ENCODE measurements at regions not wholly inside any gene's neighbourhood (a gene's known extent, or its start where the extent isn't known, plus 50 kb on each side); places are given as distances from the start of the nearest gene placed in this dataset.

DNA sequence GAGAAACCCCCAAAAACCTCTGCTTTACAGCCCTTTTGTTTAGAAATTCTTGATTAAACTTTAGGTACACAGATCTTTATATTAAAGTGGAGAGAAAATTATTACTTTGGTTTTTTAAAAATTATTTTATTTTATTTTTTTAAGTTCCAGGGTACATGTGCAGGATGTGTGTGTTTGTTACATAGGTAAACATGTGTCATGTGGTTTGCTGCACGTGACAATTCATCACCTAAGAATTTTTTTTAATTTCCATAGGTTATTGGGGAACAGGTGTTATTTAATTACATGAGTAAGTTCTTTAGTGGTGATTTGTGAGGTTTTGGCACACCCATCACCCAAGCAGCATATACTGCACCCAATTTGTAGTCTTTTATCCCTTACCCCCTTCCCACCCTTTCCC, 581.7 kb downstream of the CSNK1G3 start:
- no peak overlapping the region for H3K4me2 ChIP-seq
- no peak overlapping the region for H3K9ac ChIP-seq
- H4K20me1 ChIP-seq (ENCODE audit: insufficient read depth) = no peaks in the 10 kb centered on the region
- H3K27me3 ChIP-seq (ENCODE audit: insufficient read depth, low read depth) = no peaks in the 10 kb centered on the region
- no peak overlapping the region for H2AFZ ChIP-seq (ENCODE audit: low read depth)
- no peak overlapping the region for H3K27ac ChIP-seq
- H3K36me3 ChIP-seq (ENCODE audit: insufficient read depth) = no peaks in the 10 kb centered on the region
- no peaks in the 10 kb centered on the region for H3K4me1 ChIP-seq (ENCODE audit: low read depth, poor library complexity, severe bottlenecking)
- TF ChIP-seq, protein P1, sequence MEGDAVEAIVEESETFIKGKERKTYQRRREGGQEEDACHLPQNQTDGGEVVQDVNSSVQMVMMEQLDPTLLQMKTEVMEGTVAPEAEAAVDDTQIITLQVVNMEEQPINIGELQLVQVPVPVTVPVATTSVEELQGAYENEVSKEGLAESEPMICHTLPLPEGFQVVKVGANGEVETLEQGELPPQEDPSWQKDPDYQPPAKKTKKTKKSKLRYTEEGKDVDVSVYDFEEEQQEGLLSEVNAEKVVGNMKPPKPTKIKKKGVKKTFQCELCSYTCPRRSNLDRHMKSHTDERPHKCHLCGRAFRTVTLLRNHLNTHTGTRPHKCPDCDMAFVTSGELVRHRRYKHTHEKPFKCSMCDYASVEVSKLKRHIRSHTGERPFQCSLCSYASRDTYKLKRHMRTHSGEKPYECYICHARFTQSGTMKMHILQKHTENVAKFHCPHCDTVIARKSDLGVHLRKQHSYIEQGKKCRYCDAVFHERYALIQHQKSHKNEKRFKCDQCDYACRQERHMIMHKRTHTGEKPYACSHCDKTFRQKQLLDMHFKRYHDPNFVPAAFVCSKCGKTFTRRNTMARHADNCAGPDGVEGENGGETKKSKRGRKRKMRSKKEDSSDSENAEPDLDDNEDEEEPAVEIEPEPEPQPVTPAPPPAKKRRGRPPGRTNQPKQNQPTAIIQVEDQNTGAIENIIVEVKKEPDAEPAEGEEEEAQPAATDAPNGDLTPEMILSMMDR (conservative IDR thresholded peaks at IDR 0.05; ENCODE audit: low read depth, low read length) = no peak
- H3K79me2 ChIP-seq (ENCODE audit: insufficient read depth, low read depth) = no peaks in the 10 kb centered on the region
- no peak overlapping the region for H3K4me3 ChIP-seq (IDR thresholded peaks at IDR 0.05; ENCODE audit: insufficient read depth, low read depth, low read length)

DNA sequence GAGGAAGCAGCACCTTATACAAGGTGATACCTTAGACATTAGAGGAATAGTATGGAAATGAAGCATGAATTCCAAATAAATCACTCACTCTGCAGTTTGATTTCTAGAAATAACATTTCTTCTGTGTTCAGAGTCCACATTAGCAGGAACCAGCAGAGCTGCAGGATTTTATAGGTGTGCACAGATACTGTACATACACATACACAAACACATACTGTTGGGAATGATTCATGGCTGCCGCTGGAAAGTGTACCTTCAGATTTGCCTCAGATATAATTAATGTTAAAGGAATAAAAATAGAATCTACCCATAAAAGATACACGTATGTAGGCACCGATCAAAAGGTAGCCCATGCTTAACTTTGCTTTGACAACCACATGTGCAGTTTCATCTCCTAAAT, 578.1 kb downstream of the CSNK1G3 start:
- TF ChIP-seq, protein P1 (conservative IDR thresholded peaks at IDR 0.05; ENCODE audit: low read depth, low read length) = no peak
- H4K20me1 ChIP-seq (ENCODE audit: insufficient read depth) = no peaks in the 10 kb centered on the region

DNA sequence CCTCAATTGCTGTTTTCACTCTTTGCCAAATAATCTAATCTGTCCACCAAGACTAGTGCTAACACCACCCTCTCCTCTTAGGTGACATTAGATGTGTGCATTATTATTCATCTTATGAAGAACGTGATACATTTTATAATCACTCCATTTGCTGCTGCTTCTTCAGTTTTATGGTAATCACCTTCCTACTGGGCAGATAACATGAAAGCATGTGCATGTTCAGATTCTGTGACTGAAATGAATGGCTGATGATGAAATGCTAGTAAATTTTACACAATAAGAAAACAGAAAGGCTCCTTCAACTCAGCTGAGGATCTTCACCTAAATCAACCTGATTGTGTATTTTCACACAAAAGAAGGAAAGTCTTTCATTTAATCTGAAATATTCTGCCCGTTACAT, 577.6 kb downstream of the CSNK1G3 start:
- H3K4me1 ChIP-seq (ENCODE audit: low read depth, poor library complexity, severe bottlenecking) = no peaks in the 10 kb centered on the region
- H3K4me2 ChIP-seq = no peak overlapping the region
- H4K20me1 ChIP-seq (ENCODE audit: insufficient read depth) = no peaks in the 10 kb centered on the region
- H2AFZ ChIP-seq (ENCODE audit: low read depth) = no peak overlapping the region
- TF ChIP-seq, protein P1 (conservative IDR thresholded peaks at IDR 0.05; ENCODE audit: low read depth, low read length) = no peak
- no peak overlapping the region for H3K9ac ChIP-seq
- no peaks in the 10 kb centered on the region for H3K36me3 ChIP-seq (ENCODE audit: insufficient read depth)
- H3K27me3 ChIP-seq (ENCODE audit: insufficient read depth, low read depth) = no peaks in the 10 kb centered on the region
- no peak overlapping the region for H3K4me3 ChIP-seq (IDR thresholded peaks at IDR 0.05; ENCODE audit: insufficient read depth, low read depth, low read length)
- H3K27ac ChIP-seq = no peak overlapping the region
- H3K79me2 ChIP-seq (ENCODE audit: insufficient read depth, low read depth) = no peaks in the 10 kb centered on the region

More for the DNA sequence above, 578.1 kb downstream of the CSNK1G3 start:
- no peaks in the 10 kb centered on the region for H3K36me3 ChIP-seq (ENCODE audit: insufficient read depth)
- H3K4me2 ChIP-seq = no peak overlapping the region
- no peak overlapping the region for H3K9ac ChIP-seq
- H3K27ac ChIP-seq = no peak overlapping the region
- no peak overlapping the region for H3K4me3 ChIP-seq (IDR thresholded peaks at IDR 0.05; ENCODE audit: insufficient read depth, low read depth, low read length)
- no peaks in the 10 kb centered on the region for H3K79me2 ChIP-seq (ENCODE audit: insufficient read depth, low read depth)
- H3K4me1 ChIP-seq (ENCODE audit: low read depth, poor library complexity, severe bottlenecking) = no peaks in the 10 kb centered on the region
- no peak overlapping the region for H2AFZ ChIP-seq (ENCODE audit: low read depth)
- H3K27me3 ChIP-seq (ENCODE audit: insufficient read depth, low read depth) = no peaks in the 10 kb centered on the region

DNA sequence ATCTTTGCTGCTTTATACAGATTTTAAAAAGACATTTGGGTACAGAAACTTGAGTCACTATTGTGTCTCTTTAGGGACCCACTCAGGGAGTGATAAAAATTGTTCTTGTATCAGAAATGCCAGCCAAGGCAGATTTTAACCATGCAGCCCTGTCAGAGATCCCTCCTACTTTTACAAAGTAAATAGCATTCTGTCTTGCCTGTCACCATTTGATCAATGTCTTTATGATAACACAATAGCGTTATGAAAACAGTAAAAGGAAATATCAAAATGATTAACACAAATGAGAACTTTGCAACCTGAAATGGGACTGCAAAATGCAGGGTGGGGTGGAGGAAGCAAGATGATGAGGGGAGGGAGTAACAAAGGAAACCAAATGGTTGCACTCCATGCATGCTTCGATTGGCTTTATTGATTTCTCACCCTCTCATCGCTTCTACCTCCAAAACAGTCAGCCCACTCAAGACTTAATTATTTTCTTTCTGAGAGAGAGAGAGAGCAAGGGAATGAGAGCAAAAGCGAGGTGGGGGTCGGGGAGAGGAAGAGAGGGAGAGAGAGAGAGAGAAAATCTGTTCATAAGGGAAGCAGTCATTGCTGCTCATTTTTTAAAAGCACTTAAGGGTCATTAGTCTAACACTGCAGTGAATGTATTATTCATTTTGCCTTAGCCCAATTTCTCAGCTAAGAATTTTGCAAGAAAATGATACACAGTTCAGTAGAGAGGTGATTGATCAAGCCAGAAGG, 576.5 kb downstream of the CSNK1G3 start:
- no peak overlapping the region for H3K9ac ChIP-seq
- H3K4me1 ChIP-seq (ENCODE audit: low read depth, poor library complexity, severe bottlenecking) = no peaks in the 10 kb centered on the region
- H3K27ac ChIP-seq = no peak overlapping the region
- no peaks in the 10 kb centered on the region for H3K36me3 ChIP-seq (ENCODE audit: insufficient read depth)
- TF ChIP-seq, protein P1 (conservative IDR thresholded peaks at IDR 0.05; ENCODE audit: low read depth, low read length) = no peak
- no peaks in the 10 kb centered on the region for H3K79me2 ChIP-seq (ENCODE audit: insufficient read depth, low read depth)
- H3K4me2 ChIP-seq = no peak overlapping the region
- H4K20me1 ChIP-seq (ENCODE audit: insufficient read depth) = no peaks in the 10 kb centered on the region
- H2AFZ ChIP-seq (ENCODE audit: low read depth) = no peak overlapping the region
- H3K4me3 ChIP-seq (IDR thresholded peaks at IDR 0.05; ENCODE audit: insufficient read depth, low read depth, low read length) = no peak overlapping the region
- no peaks in the 10 kb centered on the region for H3K27me3 ChIP-seq (ENCODE audit: insufficient read depth, low read depth)
